Natural killer cell (primary cell): ENCODE measurements at regions not wholly inside any gene's neighbourhood (a gene's known extent, or its start where the extent isn't known, plus 50 kb on each side); places are given as distances from the start of the nearest gene placed in this dataset.
"Not testable (repeated sequence)": the region's sequence is repeated elsewhere in the genome, so short reads cannot be mapped to it uniquely, and the experiment has no call there.

Experiments used
- ATAC-seq, 3 donors: fragments of 150-1000 bp in 2 of 3; fragments of 200-7000 bp in 1 of 3; cut with Tn5 transposase; 1 replicate in 1 of 3; 2 replicates in 2 of 3; pipeline ENCODE4 v1.10.0; 2021; ENCODE audit warnings: mild to moderate bottlenecking in 2 of 3, moderate library complexity in 2 of 3
- DNase-seq, 2 donors: peaks; one replicate each; pipeline versions ENCODE4 v3.0.0 to v3.0.0-alpha.2; 2013 to 2021; ENCODE audit warnings: mixed read lengths in 1 of 2
- H3K27ac ChIP-seq: one replicate; pipeline ENCODE4 v1.5.1; 2013; ENCODE audit warnings: mild to moderate bottlenecking, low read length
- H3K27me3 ChIP-seq: one replicate; pipeline ENCODE4 v1.6.1; 2013; ENCODE audit warnings: low read length; ENCODE audit not compliant: control insufficient read depth, insufficient read depth
- H3K36me3 ChIP-seq: one replicate; pipeline ENCODE4 v1.6.1; 2013; ENCODE audit warnings: low read length; ENCODE audit not compliant: control insufficient read depth, insufficient read depth
- H3K4me1 ChIP-seq: one replicate; pipeline ENCODE4 v1.6.1; 2013; ENCODE audit warnings: low read length; ENCODE audit not compliant: control insufficient read depth, insufficient read depth
- H3K4me3 ChIP-seq: one replicate; pipeline ENCODE4 v1.5.1; 2013; ENCODE audit warnings: low read length
- H3K9me3 ChIP-seq: one replicate; pipeline ENCODE4 v1.6.1; 2013; ENCODE audit warnings: low read length; ENCODE audit not compliant: control insufficient read depth, insufficient read depth
- H3K27ac Mint-ChIP-seq, 2 donors: one replicate each; pipeline ENCODE4 v1.8.0; 2022; ENCODE audit warnings: mild to moderate bottlenecking in 2 of 2, mixed read lengths in 2 of 2, moderate library complexity in 1 of 2
- H3K27me3 Mint-ChIP-seq, 2 donors: one replicate each; pipeline ENCODE4 v1.8.0; 2022; ENCODE audit warnings: low read depth in 2 of 2, mixed read lengths in 2 of 2
- H3K36me3 Mint-ChIP-seq: one replicate; pipeline ENCODE4 v1.8.0; 2022; ENCODE audit warnings: mixed read lengths
- H3K4me1 Mint-ChIP-seq, 2 donors: one replicate each; pipeline ENCODE4 v1.8.0; 2022; ENCODE audit warnings: mixed read lengths in 2 of 2
- H3K4me3 Mint-ChIP-seq: one replicate; pipeline ENCODE4 v1.8.0; 2022; ENCODE audit warnings: mild to moderate bottlenecking, moderate library complexity, mixed read lengths
- H3K9me3 Mint-ChIP-seq, 2 donors: one replicate each; pipeline ENCODE4 v1.8.0; 2022; ENCODE audit warnings: mixed read lengths in 2 of 2
- WGBS: methylation state at CpG from one replicate; pipeline ENCODE4 v1.1.7; 2013; ENCODE audit warnings: missing lambda C conversion rate; ENCODE audit not compliant: insufficient coverage; 5-methylcytosine and 5-hydroxymethylcytosine counted together
- intact Hi-C: fragments of 100-400 bp; cut with micrococcal nuclease; formaldehyde crosslinking; loops from one replicate; pipeline ENCODE4 v1.14.2; 2022
- TF ChIP-seq, protein P1 (sequence below): fragments of 200-600 bp; IDR thresholded peaks from one replicate; pipeline ENCODE4 v1.8.0; 2022; ENCODE audit warnings: antibody characterized with exemption

- Histone ChIP-seq H3K9me3 (no peaks in the 10 kb centered on the region), H3K27ac (no peak overlapping the region), H3K27me3 (no peaks in the 10 kb centered on the region), H3K4me1 (no peaks in the 10 kb centered on the region), H3K36me3 (no peaks in the 10 kb centered on the region), H3K4me3 (no peak overlapping the region)
- WGBS, result 80% methylated on average over 1 of the region's 2 CpGs
- ATAC-seq (no peak), DNase-seq (no peak)
- TF ChIP-seq, protein P1, sequence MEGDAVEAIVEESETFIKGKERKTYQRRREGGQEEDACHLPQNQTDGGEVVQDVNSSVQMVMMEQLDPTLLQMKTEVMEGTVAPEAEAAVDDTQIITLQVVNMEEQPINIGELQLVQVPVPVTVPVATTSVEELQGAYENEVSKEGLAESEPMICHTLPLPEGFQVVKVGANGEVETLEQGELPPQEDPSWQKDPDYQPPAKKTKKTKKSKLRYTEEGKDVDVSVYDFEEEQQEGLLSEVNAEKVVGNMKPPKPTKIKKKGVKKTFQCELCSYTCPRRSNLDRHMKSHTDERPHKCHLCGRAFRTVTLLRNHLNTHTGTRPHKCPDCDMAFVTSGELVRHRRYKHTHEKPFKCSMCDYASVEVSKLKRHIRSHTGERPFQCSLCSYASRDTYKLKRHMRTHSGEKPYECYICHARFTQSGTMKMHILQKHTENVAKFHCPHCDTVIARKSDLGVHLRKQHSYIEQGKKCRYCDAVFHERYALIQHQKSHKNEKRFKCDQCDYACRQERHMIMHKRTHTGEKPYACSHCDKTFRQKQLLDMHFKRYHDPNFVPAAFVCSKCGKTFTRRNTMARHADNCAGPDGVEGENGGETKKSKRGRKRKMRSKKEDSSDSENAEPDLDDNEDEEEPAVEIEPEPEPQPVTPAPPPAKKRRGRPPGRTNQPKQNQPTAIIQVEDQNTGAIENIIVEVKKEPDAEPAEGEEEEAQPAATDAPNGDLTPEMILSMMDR, result no peak
- Mint-ChIP-seq H3K27ac (no peak overlapping the region), H3K36me3 (no peaks in the 10 kb centered on the region), H3K27me3 (no peaks in the 10 kb centered on the region), H3K4me3 (no peak overlapping the region), H3K9me3 (peaks cover 8 to 11% of the 10 kb centered on the region in 2 donors), H3K4me1 (no peaks in the 10 kb centered on the region)
- intact Hi-C loops, result no loop called here
Observed at GRCh38 chr17:52604105-52604504, 445.6 kb upstream of the CA10 start.

DNA sequence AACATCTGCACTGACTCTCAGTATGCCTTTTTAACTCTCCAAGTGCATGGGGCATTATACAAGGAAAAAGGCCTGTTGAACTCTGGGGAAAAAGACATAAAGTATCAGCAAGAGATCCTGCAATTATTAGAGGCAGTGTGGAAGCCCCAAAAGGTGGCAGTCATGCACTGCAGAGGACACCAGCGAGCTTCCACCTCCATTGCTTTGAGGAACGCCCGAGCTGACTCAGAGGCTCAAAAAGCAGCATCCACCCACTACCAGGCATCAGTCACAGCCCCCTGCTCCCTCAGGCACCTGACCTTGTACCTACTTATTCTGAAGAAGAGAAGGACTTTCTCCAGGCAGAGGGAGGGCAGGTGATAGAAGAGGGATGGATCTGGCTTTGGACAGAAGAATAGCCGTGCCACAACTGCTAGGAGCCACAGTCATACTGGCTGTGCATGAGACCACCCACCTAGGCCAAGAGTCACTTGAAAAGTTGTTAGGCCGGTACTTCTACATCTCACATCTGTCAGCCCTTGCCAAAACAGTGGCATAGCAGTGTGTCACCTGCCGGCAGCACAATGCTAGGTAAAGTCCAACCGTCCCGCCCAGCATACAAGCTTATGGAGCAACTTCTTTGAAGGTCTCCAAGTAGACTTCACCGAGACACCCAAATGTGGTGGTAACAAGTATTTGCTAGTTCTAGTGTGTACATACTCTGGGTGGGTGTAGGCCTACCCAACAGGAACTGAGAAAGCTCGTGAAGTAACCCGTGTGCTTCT, 439.1 kb upstream of the CA10 start:
- H3K9me3 Mint-ChIP-seq, H3K4me3 Mint-ChIP-seq, DNase-seq, H3K27ac Mint-ChIP-seq, ATAC-seq, H3K4me1 Mint-ChIP-seq, H3K36me3 ChIP-seq, H3K4me3 ChIP-seq, H3K4me1 ChIP-seq, H3K27me3 ChIP-seq, H3K27ac ChIP-seq, H3K27me3 Mint-ChIP-seq, intact Hi-C loops: not testable (repeated sequence)
- WGBS, result 74% methylated on average over 11 of the region's 11 CpGs
- peaks cover 18% of the 10 kb centered on the region for H3K9me3 ChIP-seq
- H3K36me3 Mint-ChIP-seq, result peaks cover 12% of the 10 kb centered on the region

DNA sequence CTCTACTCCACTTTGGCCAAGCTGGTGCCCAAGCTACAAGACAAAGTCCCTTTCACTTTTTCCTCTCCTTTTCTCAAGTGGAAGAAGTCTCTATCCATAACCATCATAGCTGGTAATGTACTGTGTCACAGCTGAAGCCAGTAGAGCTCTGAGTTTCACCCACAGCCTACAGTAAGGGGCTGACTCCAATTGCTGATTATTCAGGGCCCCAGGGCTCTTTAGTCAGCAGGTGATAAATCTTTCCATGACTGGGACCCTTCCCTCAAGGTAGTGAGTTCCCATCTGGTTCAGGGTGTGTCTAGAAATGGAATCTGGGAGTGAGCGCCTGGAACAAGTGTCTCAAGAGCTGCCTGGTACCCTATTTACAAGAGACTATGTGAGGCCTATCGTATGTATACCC, 436.0 kb upstream of the CA10 start:
- Histone ChIP-seq H3K9me3 (peaks cover 20% of the 10 kb centered on the region), H3K36me3 (no peaks in the 10 kb centered on the region), H3K4me3 (no peak overlapping the region), H3K27me3 (no peaks in the 10 kb centered on the region), H3K4me1 (no peaks in the 10 kb centered on the region), H3K27ac (no peak overlapping the region)
- no peak overlapping the region for H3K4me3 Mint-ChIP-seq
- no peak overlapping the region for H3K27ac Mint-ChIP-seq
- 63% methylated on average over 2 of the region's 2 CpGs for WGBS
- H3K27me3 Mint-ChIP-seq, result no peaks in the 10 kb centered on the region
- DNase-seq (no peak), ATAC-seq (no peak)
- TF ChIP-seq, protein P1, result no peak
- H3K9me3 Mint-ChIP-seq, result peaks cover 9 to 19% of the 10 kb centered on the region in 2 donors
- H3K36me3 Mint-ChIP-seq, result peaks cover 12% of the 10 kb centered on the region
- intact Hi-C loops, result no loop called here
- H3K4me1 Mint-ChIP-seq, result no peaks in the 10 kb centered on the region

DNA sequence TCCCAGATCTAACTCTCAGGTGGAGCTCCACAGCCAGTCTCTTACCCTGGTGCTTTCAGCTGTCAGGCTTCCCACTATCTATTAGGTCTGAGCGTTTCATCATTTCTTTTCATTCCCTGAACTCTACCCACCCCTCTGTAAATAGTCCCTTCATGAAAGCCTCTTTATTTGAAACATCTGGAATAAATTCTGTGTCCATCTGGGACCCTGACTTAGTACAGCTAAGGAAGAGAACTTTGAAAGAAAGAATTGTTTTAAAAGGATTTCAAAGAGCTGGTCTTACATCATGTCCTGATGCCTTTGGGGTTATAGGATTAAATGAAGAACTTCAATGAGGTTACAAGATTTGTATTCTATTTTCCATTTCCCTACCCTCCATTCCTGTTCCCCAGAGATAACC, 388.5 kb upstream of the CA10 start:
- TF ChIP-seq, protein P1, result no peak
- Mint-ChIP-seq H3K4me1 (no peaks in the 10 kb centered on the region), H3K36me3 (peaks cover 2% of the 10 kb centered on the region), H3K9me3 (peaks cover 8 to 9% of the 10 kb centered on the region in 2 donors), H3K27ac (no peak overlapping the region), H3K4me3 (no peak overlapping the region), H3K27me3 (no peaks in the 10 kb centered on the region)
- Histone ChIP-seq H3K9me3 (peaks cover 2% of the 10 kb centered on the region), H3K27ac (no peak overlapping the region), H3K36me3 (no peaks in the 10 kb centered on the region), H3K4me3 (no peak overlapping the region), H3K27me3 (no peaks in the 10 kb centered on the region), H3K4me1 (no peaks in the 10 kb centered on the region)
- intact Hi-C loops, result no loop called here
- WGBS, result 53% methylated on average over 1 of the region's 1 CpG
- ATAC-seq (no peak), DNase-seq (no peak)
